HG02938 (cell line): ENCODE measurements at regions not wholly inside any gene's neighbourhood (a gene's known extent, or its start where the extent isn't known, plus 50 kb on each side); places are given as distances from the start of the nearest gene placed in this dataset.

Experiments
- ATAC-seq: cut with Tn5 transposase; IDR thresholded peaks from one replicate; pipeline ENCODE4 v1.9.1; 2021; ENCODE audit warnings: mild to moderate bottlenecking, moderate library complexity; ENCODE audit not compliant: unreplicated experiment

GRCh38 chr5:155746367-155747038, 580.5 kb upstream of the SGCD start:
- no peak for ATAC-seq

- ATAC-seq: no peak
Measured at GRCh38 chr5:155750101-155750500, 576.9 kb upstream of the SGCD start.

DNA sequence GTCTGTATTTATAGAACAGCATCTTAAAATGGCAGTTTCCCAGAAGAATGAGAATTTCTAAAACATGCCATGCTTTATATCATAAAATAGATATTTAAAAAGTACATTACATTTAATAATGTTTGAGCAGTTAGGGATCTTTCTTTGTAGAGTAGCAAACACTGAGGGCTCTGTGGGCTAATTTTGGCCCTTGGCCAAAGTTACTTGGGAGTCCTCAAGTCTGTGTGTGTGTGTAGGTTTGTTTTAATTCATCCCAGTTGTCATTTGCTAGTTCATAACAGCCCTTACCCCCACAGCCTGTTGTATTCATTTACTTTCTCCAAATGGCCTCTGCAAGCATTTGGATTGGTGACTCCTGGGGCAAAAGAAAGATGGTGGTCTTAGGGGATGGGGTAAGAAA, 576.4 kb upstream of the SGCD start:
- ATAC-seq: no peak

DNA sequence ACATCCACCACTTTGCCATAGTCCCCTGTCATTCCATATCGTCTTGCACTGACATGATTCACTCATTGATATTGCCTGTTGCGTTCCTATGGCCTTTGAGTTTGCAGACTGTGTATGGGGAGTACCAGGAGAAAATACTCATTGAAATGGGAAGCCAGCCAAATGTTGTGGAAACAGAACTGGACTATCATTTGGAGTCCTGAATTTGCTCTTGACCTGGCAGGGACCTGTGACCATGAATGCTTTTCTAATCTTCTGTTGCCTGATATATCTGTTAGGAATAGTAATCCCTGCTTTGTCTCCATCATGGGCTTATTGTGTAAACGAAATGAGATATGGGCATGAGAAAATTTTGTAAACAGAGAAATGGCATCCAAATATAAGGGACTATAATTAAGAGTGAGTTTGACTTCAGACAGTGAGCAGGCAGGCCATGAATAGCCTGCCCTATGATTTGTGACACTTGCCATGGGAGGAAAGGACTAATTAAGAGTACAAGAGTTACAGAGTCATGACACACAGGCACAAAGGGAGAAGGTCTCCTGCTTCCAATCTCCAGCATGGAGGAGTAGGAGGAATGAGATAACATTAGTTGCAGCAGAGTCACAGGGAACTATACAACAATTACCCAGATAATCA, 572.9 kb upstream of the SGCD start:
- no peak for ATAC-seq

- no peak for ATAC-seq
Measured at GRCh38 chr5:155759252-155759651, 567.7 kb upstream of the SGCD start.

GRCh38 chr5:155759984-155760383, 567.0 kb upstream of the SGCD start:
- no peak for ATAC-seq

GRCh38 chr5:155761502-155761901, 565.5 kb upstream of the SGCD start:
- no peak for ATAC-seq

GRCh38 chr5:155765715-155766114, 561.2 kb upstream of the SGCD start:
- no peak for ATAC-seq

DNA sequence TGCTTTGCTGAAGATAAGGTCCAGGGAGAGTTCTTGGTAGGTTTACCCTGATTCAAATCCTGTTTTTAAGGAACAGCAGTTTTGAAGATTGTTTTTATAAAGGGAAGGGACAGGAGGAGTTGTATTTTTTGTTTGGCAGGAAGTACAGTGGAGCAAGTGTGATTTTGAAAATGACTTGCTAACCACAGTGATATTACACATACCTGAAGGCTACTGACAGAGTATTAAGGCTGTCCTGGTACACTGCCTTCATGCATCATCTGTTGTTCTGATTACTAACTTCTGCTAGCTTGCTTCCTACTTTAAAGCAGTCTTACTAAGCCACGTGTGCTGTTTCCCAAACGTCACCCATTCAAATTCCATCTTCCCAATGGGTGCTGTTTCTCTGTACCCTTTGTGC, 559.5 kb upstream of the SGCD start:
- no peak for ATAC-seq

- no peak for ATAC-seq
Measured at GRCh38 chr5:155768332-155768731, 558.6 kb upstream of the SGCD start.

DNA sequence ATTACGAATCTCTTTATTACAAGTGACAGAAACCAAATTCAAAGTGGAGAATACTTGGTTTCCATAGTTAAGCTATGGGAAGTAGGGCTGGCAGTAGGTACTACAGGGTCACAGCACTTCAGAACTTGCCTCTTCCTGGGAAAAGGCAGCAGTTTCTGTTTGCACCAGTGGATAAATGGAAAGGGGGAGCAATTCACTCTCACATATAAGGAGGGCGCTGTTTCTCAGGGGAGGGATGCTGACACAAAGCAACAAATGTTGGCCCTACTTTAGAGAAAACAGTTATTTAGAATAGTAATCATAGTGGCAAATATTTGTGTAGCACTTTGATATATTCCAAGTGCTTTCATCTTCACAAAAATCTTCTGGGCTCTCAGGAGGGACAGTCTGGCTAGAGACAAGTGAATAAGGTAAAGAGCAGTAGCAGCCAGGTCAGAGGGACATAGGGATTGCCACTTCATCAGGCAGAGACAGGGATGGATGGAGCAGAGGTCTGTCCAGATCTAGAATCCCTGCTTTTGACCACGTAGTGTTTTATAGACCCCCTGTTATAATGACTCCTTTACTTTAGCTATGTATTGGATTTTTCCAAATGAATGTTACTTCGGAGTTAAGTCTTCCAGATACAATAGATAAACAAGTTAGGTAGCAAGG, 554.8 kb upstream of the SGCD start:
- no peak for ATAC-seq

DNA sequence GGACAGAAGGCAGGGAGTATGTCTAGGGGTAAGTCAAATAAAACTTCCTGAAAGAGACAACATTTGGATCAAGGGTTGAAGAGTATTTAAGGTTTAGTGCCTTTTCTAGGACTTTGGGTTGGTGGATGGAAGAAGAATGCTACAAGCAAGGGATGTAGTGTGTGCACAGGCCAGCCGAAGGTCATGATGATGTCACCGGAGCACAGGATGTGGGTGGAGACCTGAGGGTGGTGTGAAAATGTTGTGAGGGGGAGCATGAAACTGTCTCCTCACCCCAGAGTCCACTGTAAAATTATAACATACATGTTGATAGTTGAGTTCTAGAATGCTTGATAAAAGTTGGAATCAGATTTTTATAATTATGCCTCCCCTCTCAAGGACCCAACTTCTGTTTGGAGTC, 553.3 kb upstream of the SGCD start:
- no peak for ATAC-seq

GRCh38 chr5:155780260-155780659, 546.7 kb upstream of the SGCD start:
- ATAC-seq: no peak

DNA sequence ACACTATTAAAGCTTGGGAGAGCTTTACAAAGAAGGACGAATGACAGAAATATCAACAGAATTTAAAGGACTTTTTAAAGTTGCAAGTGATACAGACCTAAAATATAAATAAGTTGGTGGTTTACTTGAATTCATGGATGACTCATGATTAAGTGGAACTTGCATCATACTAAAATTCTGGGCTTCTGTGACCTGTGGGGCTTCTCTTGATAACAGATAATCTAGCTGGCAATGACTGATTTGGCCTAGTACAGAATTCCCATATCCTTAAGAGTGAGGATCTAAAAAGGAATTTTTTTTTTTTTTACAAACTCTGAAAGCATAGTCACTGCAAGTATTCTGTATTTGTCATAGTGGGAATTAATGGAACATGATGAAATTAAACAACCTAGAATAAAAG, 543.7 kb upstream of the SGCD start:
- no peak for ATAC-seq

GRCh38 chr5:155783791-155784190, 543.2 kb upstream of the SGCD start:
- ATAC-seq: no peak

GRCh38 chr5:155786108-155786507, 540.9 kb upstream of the SGCD start:
- ATAC-seq: no peak

DNA sequence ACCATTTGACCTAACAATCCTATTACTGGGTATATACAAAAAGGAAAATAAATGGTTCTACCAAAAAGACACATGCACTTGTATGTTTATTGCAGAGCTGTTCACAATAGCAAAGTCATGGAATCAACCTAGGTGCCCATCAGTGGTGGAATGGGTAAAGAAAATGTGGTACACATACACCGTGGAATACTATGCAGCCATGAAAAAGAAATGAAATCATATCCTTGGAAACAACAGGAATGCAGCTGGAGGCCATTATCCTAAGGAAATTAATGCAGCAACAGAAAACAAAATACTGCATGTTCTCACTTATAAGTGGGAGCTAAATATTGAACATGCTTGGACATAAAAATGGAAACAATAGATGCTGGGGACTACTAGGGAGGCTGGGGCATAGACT, 534.1 kb upstream of the SGCD start:
- ATAC-seq: no peak

DNA sequence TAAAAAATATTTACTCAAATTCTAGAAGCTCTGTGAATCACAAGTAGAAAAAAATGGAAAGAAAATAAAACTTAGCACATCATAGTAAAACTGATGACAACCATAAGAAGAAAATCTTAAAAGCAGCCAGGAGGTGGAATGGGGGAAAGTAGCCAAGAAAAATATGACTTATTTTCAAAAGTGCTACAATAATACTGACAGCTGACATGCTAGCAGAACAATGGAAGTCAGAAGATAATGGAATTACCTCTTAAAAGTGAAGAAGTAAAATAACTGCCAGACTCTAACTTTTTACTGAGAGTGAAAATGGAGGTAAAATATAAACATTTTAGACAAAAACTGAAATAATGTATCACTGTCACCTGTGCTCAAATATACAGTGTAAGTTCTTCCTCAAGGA, 532.2 kb upstream of the SGCD start:
- ATAC-seq: no peak

DNA sequence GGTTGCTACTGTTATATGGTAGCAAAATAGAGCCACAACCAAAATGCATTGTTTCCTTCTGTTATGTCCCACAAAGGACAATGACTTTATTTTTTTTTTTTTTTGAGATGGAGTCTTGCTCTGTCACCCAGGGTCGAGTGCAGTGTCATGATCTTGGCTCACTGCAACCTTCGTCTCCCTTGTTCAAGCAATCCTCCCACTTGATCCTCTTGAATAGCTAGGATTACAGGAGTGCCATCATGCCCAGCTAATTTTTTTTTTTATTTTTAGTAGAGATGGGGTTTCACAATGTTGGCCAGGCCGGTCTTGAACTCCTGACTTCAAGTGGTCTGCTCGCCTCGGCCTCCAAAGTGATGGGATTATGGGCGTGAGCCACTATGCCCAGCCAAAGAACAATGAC, 527.7 kb upstream of the SGCD start:
- ATAC-seq: no peak

GRCh38 chr5:155807884-155808576, 518.9 kb upstream of the SGCD start:
- no peak for ATAC-seq

DNA sequence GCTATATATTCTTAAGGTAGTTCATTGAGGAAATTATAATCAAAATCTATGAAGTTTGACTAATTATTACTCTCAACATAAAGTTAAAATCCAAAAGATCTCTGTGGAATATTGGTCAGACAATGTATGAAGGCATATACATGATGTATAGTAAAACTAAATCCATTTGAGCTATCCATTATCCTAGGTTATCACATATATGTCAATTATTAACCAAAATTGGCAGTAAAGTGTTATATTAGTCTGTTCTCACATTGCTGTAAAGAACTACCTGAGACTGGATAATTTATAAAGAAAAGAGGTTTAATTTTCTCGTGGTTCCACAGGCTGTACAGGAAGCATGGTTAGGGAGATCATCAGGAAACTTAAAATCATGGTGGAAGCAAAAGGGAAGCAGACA, 511.7 kb upstream of the SGCD start:
- ATAC-seq: no peak

DNA sequence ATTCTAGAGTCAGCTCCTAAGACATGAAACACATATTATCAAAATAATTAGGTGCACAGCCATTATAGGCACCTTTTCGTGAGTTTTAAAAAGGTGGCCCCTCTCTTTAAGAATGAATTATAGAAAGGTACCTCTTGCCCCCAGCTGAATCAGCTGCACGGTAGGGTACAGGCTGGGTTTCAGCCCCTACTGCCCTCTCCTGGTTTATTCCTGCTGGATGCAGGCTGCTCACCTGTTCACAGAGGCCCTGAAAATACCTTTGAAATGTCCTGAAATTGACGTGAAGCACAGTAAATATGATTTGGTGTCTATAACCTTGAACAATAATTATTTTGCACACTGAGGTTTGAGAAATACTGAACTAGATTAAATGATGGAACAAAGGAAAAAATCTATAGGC, 504.8 kb upstream of the SGCD start:
- ATAC-seq: no peak
